ENCODE measurements at regions not wholly inside any gene's neighbourhood (a gene's known extent, or its start where the extent isn't known, plus 50 kb on each side); places are given as distances from the start of the nearest gene placed in this dataset.
"Not testable (repeated sequence)": the region's sequence is repeated elsewhere in the genome, so short reads cannot be mapped to it uniquely, and the experiment has no call there.

GRCh38 chrX:74107666-74108065, 196.3 kb upstream of the ZCCHC13 start:
- Histone ChIP-seq H3K27ac (replicated peaks) (no peak overlapping the region), H3K4me3 (replicated peaks; ENCODE audit: insufficient read depth, low read length) (no peak overlapping the region), H3K27me3 (ENCODE audit: insufficient read depth, poor library complexity, severe bottlenecking) (no peaks in the 10 kb centered on the region)
- TF ChIP-seq GABPA (IDR thresholded peaks at IDR 0.05; ENCODE audit: low read depth) (no peak), REST (IDR thresholded peaks at IDR 0.05; ENCODE audit: insufficient replicate concordance, low read depth) (no peak), SPI1 (IDR thresholded peaks at IDR 0.05; ENCODE audit: borderline replicate concordance, low read depth) (no peak), POLR2AphosphoS5 (IDR thresholded peaks at IDR 0.05; ENCODE audit: low read depth) (no peak)
- TF ChIP-seq, protein P1, sequence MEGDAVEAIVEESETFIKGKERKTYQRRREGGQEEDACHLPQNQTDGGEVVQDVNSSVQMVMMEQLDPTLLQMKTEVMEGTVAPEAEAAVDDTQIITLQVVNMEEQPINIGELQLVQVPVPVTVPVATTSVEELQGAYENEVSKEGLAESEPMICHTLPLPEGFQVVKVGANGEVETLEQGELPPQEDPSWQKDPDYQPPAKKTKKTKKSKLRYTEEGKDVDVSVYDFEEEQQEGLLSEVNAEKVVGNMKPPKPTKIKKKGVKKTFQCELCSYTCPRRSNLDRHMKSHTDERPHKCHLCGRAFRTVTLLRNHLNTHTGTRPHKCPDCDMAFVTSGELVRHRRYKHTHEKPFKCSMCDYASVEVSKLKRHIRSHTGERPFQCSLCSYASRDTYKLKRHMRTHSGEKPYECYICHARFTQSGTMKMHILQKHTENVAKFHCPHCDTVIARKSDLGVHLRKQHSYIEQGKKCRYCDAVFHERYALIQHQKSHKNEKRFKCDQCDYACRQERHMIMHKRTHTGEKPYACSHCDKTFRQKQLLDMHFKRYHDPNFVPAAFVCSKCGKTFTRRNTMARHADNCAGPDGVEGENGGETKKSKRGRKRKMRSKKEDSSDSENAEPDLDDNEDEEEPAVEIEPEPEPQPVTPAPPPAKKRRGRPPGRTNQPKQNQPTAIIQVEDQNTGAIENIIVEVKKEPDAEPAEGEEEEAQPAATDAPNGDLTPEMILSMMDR (IDR thresholded peaks at IDR 0.05; ENCODE audit: insufficient read depth, low read length): no peak
- no peak for DNase-seq (ENCODE audit: low read depth in 1 of 2, low spot score in 1 of 2)

GRCh38 chrX:74104356-74105015, 199.5 kb upstream of the ZCCHC13 start:
- DNase-seq (ENCODE audit: low read depth in 1 of 2, low spot score in 1 of 2): no peak
- Histone ChIP-seq H3K27me3 (ENCODE audit: insufficient read depth, poor library complexity, severe bottlenecking) (no peaks in the 10 kb centered on the region), H3K4me3 (replicated peaks; ENCODE audit: insufficient read depth, low read length) (no peak overlapping the region), H3K27ac (replicated peaks) (no peak overlapping the region)
- TF ChIP-seq REST (IDR thresholded peaks at IDR 0.05; ENCODE audit: insufficient replicate concordance, low read depth) (no peak), POLR2AphosphoS5 (IDR thresholded peaks at IDR 0.05; ENCODE audit: low read depth) (no peak), SPI1 (IDR thresholded peaks at IDR 0.05; ENCODE audit: borderline replicate concordance, low read depth) (no peak), GABPA (IDR thresholded peaks at IDR 0.05; ENCODE audit: low read depth) (no peak)
- TF ChIP-seq, protein P1 (IDR thresholded peaks at IDR 0.05; ENCODE audit: insufficient read depth, low read length): no peak

DNA sequence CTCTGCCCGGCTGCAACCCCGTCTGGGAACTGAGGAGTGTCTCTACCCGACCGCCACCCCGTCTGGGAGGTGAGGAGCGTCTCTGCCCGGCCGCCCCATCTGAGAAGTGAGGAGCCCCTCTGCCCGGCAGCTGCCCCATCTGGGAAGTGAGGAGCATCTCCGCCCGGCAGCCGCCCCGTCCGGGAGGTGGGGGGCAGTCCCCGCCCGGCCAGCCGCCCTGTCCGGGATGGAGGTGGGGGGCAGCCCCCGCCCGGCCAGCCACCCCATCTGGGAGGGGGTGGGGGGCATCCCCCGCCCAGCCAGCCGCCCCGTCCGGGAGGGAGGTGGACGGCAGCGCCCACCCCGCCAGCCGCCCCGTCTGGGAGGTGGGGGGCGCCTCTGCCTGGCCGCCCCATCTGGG, 205.6 kb upstream of the ZCCHC13 start:
- not testable (repeated sequence) for DNase-seq (ENCODE audit: low read depth in 1 of 2, low spot score in 1 of 2); H3K4me3 ChIP-seq (replicated peaks; ENCODE audit: insufficient read depth, low read length); H3K27me3 ChIP-seq (ENCODE audit: insufficient read depth, poor library complexity, severe bottlenecking); H3K27ac ChIP-seq (replicated peaks)

DNA sequence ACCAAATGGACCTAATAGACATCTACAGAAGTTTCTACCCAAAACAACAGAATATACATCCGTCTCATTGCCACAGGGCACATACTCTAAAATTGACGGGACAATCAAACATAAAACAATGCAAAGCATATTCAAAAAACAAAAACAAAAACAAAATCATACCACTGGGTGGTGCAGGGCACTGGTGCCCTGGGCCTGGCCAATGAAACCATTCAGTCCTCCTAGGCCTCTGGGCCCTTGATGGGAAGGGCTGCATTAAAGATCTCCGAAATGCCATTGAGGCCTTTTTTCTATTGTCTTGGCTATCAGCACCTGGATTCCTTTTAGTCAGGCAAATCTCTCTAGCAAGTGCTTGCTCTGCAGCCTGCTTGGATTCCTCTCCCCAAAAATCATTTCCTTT, 213.9 kb upstream of the ZCCHC13 start:
- Histone ChIP-seq H3K27ac (replicated peaks) (no peak overlapping the region), H3K4me3 (replicated peaks; ENCODE audit: insufficient read depth, low read length) (no peak overlapping the region), H3K27me3 (ENCODE audit: insufficient read depth, poor library complexity, severe bottlenecking) (no peaks in the 10 kb centered on the region)
- no peak for DNase-seq (ENCODE audit: low read depth in 1 of 2, low spot score in 1 of 2)
- no peak for TF ChIP-seq POLR2AphosphoS5 (IDR thresholded peaks at IDR 0.05; ENCODE audit: low read depth)

DNA sequence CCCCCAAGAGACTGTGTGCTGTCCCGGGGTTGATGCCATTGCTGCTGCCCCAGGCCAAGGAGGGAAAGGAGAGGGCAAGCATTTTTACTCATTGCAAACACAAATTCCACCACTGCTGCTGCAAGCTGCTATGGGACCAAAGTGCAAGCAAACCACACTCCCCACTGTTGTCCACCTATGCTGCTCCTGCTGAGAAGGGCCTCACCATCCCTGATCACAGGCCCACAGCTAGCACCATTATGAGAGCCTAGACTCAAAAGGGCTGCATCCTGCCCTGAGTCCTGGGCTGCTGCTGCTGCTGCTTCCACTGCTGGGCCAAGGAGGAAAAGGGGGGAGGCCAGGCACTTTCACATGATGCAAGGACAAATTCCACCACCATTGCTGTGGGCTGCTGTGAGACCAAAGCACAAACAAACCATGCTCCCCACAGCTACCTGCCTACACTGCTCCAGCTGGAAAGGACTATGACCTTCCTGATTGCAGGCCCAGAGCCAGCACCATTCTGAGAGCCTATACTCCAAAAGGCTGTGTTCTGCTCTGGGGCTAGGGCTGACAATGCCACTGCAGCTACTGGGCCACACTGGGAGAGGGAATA, 218.2 kb upstream of the ZCCHC13 start:
- Histone ChIP-seq H3K27ac (replicated peaks) (no peak overlapping the region), H3K27me3 (ENCODE audit: insufficient read depth, poor library complexity, severe bottlenecking) (no peaks in the 10 kb centered on the region), H3K4me3 (replicated peaks; ENCODE audit: insufficient read depth, low read length) (no peak overlapping the region)
- TF ChIP-seq POLR2AphosphoS5 (IDR thresholded peaks at IDR 0.05; ENCODE audit: low read depth): no peak
- no peak for TF ChIP-seq SPI1 (IDR thresholded peaks at IDR 0.05; ENCODE audit: borderline replicate concordance, low read depth)
- TF ChIP-seq, protein P1 (IDR thresholded peaks at IDR 0.05; ENCODE audit: insufficient read depth, low read length): no peak
- no peak for TF ChIP-seq GABPA (IDR thresholded peaks at IDR 0.05; ENCODE audit: low read depth)
- no peak for TF ChIP-seq REST (IDR thresholded peaks at IDR 0.05; ENCODE audit: insufficient replicate concordance, low read depth)
- no peak for DNase-seq (ENCODE audit: low read depth in 1 of 2, low spot score in 1 of 2)
